ENCODE measurements at regions not wholly inside any gene's neighbourhood (a gene's known extent, or its start where the extent isn't known, plus 50 kb on each side); places are given as distances from the start of the nearest gene placed in this dataset.

DNA sequence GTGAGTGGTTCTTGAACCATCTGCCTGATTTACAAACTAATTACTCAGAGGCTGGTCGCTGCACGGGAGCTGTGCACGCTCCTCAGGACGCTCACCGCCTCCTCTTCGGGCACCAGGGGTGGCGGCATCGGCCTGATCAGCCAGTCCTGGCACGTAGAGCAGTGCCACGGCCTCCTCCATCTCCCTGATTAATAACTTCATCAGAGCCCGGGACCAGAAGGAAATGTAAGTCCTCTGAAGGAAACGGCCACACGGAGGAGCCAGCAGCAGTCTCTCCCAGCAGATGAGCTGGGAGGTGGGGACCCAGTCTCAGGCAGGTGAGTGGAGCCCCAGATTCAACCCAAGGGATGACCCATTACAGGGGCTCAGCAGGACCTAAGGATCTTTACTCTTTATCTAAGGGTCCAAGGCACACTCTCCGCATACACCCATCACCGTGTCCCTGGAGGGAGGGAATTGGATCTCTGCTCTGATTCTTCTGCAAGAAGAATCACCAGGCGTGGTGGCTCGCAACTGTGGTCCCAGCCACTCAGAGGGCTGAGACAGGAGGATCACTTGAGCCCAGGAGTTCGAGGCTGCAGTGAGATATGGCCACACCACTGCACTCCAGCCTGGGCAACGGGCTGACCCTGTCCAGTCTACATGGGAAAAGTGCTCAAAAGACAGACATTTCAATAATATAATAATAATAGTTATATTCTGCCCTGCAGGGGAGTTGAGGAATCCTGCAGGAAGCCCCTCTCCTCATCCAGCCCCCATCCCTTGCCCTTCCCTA lies 366.5 kb downstream of the SEC14L1 start (continued):
- TF ChIP-seq, protein P1, sequence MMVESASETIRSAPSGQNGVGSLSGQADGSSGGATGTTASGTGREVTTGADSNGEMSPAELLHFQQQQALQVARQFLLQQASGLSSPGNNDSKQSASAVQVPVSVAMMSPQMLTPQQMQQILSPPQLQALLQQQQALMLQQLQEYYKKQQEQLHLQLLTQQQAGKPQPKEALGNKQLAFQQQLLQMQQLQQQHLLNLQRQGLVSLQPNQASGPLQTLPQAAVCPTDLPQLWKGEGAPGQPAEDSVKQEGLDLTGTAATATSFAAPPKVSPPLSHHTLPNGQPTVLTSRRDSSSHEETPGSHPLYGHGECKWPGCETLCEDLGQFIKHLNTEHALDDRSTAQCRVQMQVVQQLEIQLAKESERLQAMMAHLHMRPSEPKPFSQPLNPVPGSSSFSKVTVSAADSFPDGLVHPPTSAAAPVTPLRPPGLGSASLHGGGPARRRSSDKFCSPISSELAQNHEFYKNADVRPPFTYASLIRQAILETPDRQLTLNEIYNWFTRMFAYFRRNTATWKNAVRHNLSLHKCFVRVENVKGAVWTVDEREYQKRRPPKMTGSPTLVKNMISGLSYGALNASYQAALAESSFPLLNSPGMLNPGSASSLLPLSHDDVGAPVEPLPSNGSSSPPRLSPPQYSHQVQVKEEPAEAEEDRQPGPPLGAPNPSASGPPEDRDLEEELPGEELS (CRISPR knock-in tag; IDR thresholded peaks at IDR 0.05) = no peak
- no peak for TF ChIP-seq SRY (CRISPR knock-in tag; IDR thresholded peaks at IDR 0.05)
- peak; percentile 35; the same call in 1 of the 2 replicates for TF ChIP-seq STAG1 (CRISPR knock-in tag; IDR thresholded peaks at IDR 0.05)
- no peak for TF ChIP-seq IRF2 (CRISPR knock-in tag; IDR thresholded peaks at IDR 0.05)
- TF ChIP-seq KDM5A (IDR thresholded peaks at IDR 0.05; ENCODE audit: borderline replicate concordance, low read length) = no peak

DNA sequence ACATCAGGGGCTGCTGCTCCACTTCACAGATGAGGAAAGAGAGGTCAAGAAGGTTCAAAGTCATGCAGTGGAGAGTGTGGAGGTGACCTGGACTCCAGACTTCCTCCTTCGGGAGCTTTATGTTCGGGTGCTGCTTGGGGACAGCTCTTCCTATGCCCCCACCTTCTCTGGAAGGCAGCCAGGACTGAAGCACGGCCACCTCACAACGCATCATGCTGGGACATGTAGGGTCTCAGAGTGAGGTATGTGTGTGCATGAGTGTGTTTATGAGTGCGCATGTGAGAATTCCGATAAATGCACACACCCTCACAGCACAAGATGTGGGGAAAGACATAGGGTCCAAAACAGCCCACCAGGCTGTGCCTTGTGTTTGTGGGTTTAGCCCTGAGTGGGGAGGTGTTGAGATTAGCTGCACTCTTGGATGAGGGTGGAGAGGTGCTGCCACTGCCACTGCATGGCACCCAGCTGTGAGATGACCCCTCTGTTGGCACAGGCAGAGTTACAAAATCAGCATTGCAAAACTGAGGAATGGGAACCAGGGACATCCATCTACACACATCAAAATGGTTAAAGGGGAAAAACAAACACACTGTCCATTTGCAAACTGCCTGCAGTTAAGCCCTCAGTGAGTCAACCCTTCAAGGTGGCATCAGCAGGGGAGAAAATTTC lies 367.4 kb downstream of the SEC14L1 start:
- CTCF ChIA-PET (ENCODE audit: low intra/inter-chr PET ratio, low total read pairs) = no interaction called here
- no peak for FAIRE-seq
- Histone ChIP-seq H3K4me2 (ENCODE audit: low read depth, low read length) (peak overlapping the region; percentile 22), H3K9ac (ENCODE audit: insufficient read depth, low read depth, low read length) (no peak overlapping the region), H2AFZ (ENCODE audit: low read length) (no peak overlapping the region), H3K36me3 (replicated peaks in 1 of 2; ENCODE audit: control insufficient read depth in 1 of 2, insufficient read depth in 2 of 2, low read length in 2 of 2) (no peaks in the 10 kb centered on the region), H4K20me1 (ENCODE audit: insufficient read depth, low read length) (no peaks in the 10 kb centered on the region), H3K27me3 (ENCODE audit: control insufficient read depth in 1 of 2, insufficient read depth in 2 of 2, low read length in 2 of 2) (no peaks in the 10 kb centered on the region), H3K79me2 (ENCODE audit: insufficient read depth, low read length) (no peaks in the 10 kb centered on the region), H3K4me3 (replicated peaks in 1 of 3; ENCODE audit: insufficient read depth in 1 of 3, low read depth in 2 of 3, low read length in 3 of 3) (no peak overlapping the region), H3K9me3 (ENCODE audit: low read length) (no peaks in the 10 kb centered on the region), H3K4me1 (ENCODE audit: insufficient read depth, low read length) (peaks cover 62% of the 10 kb centered on the region), H3K27ac (ENCODE audit: extremely low read length, insufficient read depth, low read length) (no peak overlapping the region)
- no peak for ATAC-seq
- in situ Hi-C loops (cut with HindIII; ENCODE audit: extremely low pct_ligation_motif_present, low pct_unique_long_range_greater_than_20kb) = no loop called here
- 18% methylated on average over 6 of the region's 6 CpGs for WGBS (ENCODE audit: low lambda C conversion rate)
- intact Hi-C loops (cut with micrococcal nuclease; ENCODE audit: unreplicated experiment) = no loop called here
- DNase-seq (ENCODE audit: low spot score) = peak; percentile 63
- BruUV-seq (replicated peaks) = no TSS peak
- POLR2A ChIA-PET = interaction anchor here (2.3 kb wide), 1 partner anchor 54 kb away, joined by 9 read pairs; no protein-coding TSS in a partner anchor
- TF ChIP-seq AGO2 (optimal IDR thresholded peaks at IDR 0.05; ENCODE audit: low read depth, low read length) (no peak), TOPORS (CRISPR knock-in tag; IDR thresholded peaks at IDR 0.05) (no peak), PAF1 (CRISPR knock-in tag; IDR thresholded peaks at IDR 0.05) (no peak), ZNF75D (CRISPR knock-in tag; IDR thresholded peaks at IDR 0.05; ENCODE audit: borderline replicate concordance) (no peak), HNRNPL (IDR thresholded peaks at IDR 0.05; ENCODE audit: low read depth, low read length) (0 out of 2 replicates have a peak, but pooled peaks have one; percentile 63), ZNF891 (CRISPR knock-in tag; IDR thresholded peaks at IDR 0.05) (no peak), ZNF614 (CRISPR knock-in tag; IDR thresholded peaks at IDR 0.05; ENCODE audit: borderline replicate concordance) (peak; percentile 33; the same call in 1 of the 2 replicates), SAFB2 (CRISPR knock-in tag; IDR thresholded peaks at IDR 0.05; ENCODE audit: borderline replicate concordance, low read depth) (no peak), NCOA5 (CRISPR knock-in tag; IDR thresholded peaks at IDR 0.05) (no peak), ZNF337 (CRISPR knock-in tag; IDR thresholded peaks at IDR 0.05; ENCODE audit: borderline replicate concordance, low read depth) (no peak)
- TF ChIP-seq, protein P2, sequence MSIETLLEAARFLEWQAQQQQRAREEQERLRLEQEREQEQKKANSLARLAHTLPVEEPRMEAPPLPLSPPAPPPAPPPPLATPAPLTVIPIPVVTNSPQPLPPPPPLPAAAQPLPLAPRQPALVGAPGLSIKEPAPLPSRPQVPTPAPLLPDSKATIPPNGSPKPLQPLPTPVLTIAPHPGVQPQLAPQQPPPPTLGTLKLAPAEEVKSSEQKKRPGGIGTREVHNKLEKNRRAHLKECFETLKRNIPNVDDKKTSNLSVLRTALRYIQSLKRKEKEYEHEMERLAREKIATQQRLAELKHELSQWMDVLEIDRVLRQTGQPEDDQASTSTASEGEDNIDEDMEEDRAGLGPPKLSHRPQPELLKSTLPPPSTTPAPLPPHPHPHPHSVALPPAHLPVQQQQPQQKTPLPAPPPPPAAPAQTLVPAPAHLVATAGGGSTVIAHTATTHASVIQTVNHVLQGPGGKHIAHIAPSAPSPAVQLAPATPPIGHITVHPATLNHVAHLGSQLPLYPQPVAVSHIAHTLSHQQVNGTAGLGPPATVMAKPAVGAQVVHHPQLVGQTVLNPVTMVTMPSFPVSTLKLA (IDR thresholded peaks at IDR 0.05) = no peak
- TF ChIP-seq, protein P3, sequence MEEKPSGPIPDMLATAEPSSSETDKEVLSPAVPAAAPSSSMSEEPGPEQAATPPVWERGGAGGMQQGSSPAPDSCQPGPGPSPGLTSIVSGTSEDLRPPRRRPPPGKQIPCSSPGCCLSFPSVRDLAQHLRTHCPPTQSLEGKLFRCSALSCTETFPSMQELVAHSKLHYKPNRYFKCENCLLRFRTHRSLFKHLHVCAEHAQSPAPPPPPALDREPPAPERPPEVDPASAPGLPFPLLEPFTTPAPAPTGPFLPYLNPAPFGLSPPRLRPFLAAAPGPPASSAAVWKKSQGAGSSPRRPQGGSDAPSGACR (CRISPR knock-in tag; IDR thresholded peaks at IDR 0.05) = no peak

All from HepG2 (cell line).